Muscle of leg (tissue), 3 donors: ENCODE measurements at regions not wholly inside any gene's neighbourhood (a gene's known extent, or its start where the extent isn't known, plus 50 kb on each side); places are given as distances from the start of the nearest gene placed in this dataset.

Source experiments
- DNase-seq: peaks from one replicate; pipeline ENCODE4 v3.0.0; 2013
- H3K27ac ChIP-seq: one replicate; pipeline ENCODE4 v1.5.1; 2013; ENCODE audit warnings: mild to moderate bottlenecking, low read length, control low read depth
- H3K27me3 ChIP-seq: one replicate; pipeline ENCODE4 v1.6.1; 2013; ENCODE audit warnings: low read length; ENCODE audit not compliant: control insufficient read depth, insufficient read depth
- H3K36me3 ChIP-seq: one replicate; pipeline ENCODE4 v1.6.1; 2013; ENCODE audit warnings: low read length; ENCODE audit not compliant: control insufficient read depth, insufficient read depth
- H3K4me1 ChIP-seq: one replicate; pipeline ENCODE4 v1.6.1; 2013; ENCODE audit warnings: low read length; ENCODE audit not compliant: control insufficient read depth, insufficient read depth
- H3K4me3 ChIP-seq: one replicate; pipeline ENCODE4 v1.5.1; 2013; ENCODE audit warnings: low read length, control low read depth
- H3K9me3 ChIP-seq: replicated peaks from 2 replicates; pipeline ENCODE4 v1.6.1; 2013; ENCODE audit warnings: low read depth, low read length; ENCODE audit not compliant: control insufficient read depth
- WGBS: methylation state at CpG from one replicate; pipeline ENCODE4 v1.1.5; 2013; ENCODE audit warnings: missing lambda C conversion rate; ENCODE audit not compliant: insufficient coverage; 5-methylcytosine and 5-hydroxymethylcytosine counted together

DNA sequence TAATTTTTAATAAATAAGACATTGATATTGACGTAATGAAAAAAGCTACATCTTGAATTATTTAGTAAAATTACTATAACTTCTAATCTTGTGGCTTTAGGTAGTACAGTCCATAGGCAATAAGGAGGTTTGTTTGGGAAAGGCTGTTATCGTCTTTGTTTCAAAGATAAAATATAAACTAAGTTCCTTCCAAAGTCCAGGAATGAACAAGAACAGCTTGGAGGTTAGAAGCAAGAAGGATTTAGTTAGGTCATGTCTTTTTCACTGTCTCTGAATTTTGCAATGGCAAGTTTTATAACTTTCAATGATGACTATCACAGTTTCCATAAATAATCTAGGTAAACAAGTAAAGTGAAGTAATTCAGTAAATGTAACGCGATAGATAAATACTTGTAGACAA is 106.9 kb upstream of the OLFM3 start:
- no peak for DNase-seq
- H3K4me3 ChIP-seq: no peak overlapping the region
- no peak overlapping the region for H3K27ac ChIP-seq
- WGBS: no CpG with 5 or more reads among the region's 4 CpGs
- H3K9me3 ChIP-seq: no peaks in the 10 kb centered on the region
- H3K27me3 ChIP-seq: no peaks in the 10 kb centered on the region
- H3K36me3 ChIP-seq: no peaks in the 10 kb centered on the region
- H3K4me1 ChIP-seq: no peaks in the 10 kb centered on the region

- Histone ChIP-seq H3K27ac (no peak overlapping the region), H3K4me3 (no peak overlapping the region), H3K36me3 (no peaks in the 10 kb centered on the region), H3K27me3 (no peaks in the 10 kb centered on the region), H3K4me1 (no peaks in the 10 kb centered on the region), H3K9me3 (no peaks in the 10 kb centered on the region)
- 83% methylated on average over 3 of the region's 3 CpGs for WGBS
- no peak for DNase-seq
These were observed 105.6 kb upstream of the OLFM3 start for GRCh38 chr1:102102276-102102780.

DNA sequence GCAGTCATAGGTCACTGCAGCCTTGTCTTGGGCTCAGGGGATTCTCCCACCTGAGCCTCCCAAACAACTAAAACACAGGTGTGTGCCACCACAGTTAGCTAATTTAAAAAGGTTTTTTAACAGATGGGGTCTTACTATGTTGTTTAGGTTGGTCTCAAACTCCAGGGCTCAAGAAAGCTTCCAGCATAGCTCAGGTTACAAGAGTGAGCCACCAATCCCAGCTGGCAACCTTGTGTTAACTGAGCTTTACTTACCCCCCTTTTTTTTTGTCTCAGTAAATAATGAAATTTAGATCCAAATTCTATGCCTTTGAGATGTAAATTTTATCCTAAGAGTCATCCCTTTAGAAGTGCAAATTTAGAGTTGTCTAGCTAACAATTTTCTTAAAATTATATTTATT is 103.9 kb upstream of the OLFM3 start:
- Histone ChIP-seq H3K27ac (no peak overlapping the region), H3K36me3 (no peaks in the 10 kb centered on the region), H3K9me3 (no peaks in the 10 kb centered on the region), H3K27me3 (no peaks in the 10 kb centered on the region), H3K4me3 (no peak overlapping the region), H3K4me1 (no peaks in the 10 kb centered on the region)
- no peak for DNase-seq

- 90% methylated on average over 2 of the region's 4 CpGs for WGBS
- H3K9me3 ChIP-seq: no peaks in the 10 kb centered on the region
- H3K4me1 ChIP-seq: no peaks in the 10 kb centered on the region
- H3K4me3 ChIP-seq: no peak overlapping the region
- H3K27ac ChIP-seq: no peak overlapping the region
- DNase-seq: no peak
- no peaks in the 10 kb centered on the region for H3K27me3 ChIP-seq
- H3K36me3 ChIP-seq: no peaks in the 10 kb centered on the region
These were observed 103.2 kb upstream of the OLFM3 start for GRCh38 chr1:102099916-102100315.

DNA sequence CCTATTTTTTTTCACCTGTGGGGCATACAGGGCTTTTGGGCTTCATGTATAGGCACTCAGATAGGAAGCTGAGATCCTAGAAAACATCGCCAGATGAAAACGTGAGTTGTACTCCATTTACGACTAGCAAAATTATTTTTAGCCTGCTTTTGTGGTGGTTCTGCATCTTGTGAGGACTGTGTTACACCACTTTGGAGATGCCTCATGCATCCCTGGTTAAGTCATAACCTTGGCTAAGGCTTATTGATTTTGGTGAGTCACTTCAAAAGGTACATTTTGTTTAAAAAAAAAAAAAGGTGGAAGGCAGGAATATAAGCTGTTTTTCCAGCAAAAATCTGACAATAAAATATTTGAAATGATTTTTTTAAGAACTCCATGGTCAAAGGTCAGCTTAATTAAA is 101.8 kb upstream of the OLFM3 start:
- Histone ChIP-seq H3K27ac (no peak overlapping the region), H3K4me1 (no peaks in the 10 kb centered on the region), H3K4me3 (no peak overlapping the region), H3K36me3 (no peaks in the 10 kb centered on the region), H3K27me3 (no peaks in the 10 kb centered on the region), H3K9me3 (no peaks in the 10 kb centered on the region)
- DNase-seq: no peak
- 80% methylated on average over 2 of the region's 3 CpGs for WGBS

- no peaks in the 10 kb centered on the region for H3K27me3 ChIP-seq
- no peaks in the 10 kb centered on the region for H3K4me1 ChIP-seq
- H3K9me3 ChIP-seq: no peaks in the 10 kb centered on the region
- H3K36me3 ChIP-seq: no peaks in the 10 kb centered on the region
- WGBS: no CpG with 5 or more reads among the region's 4 CpGs
- no peak for DNase-seq
- no peak overlapping the region for H3K4me3 ChIP-seq
- no peak overlapping the region for H3K27ac ChIP-seq
These were observed 101.4 kb upstream of the OLFM3 start for GRCh38 chr1:102098081-102098480.

DNA sequence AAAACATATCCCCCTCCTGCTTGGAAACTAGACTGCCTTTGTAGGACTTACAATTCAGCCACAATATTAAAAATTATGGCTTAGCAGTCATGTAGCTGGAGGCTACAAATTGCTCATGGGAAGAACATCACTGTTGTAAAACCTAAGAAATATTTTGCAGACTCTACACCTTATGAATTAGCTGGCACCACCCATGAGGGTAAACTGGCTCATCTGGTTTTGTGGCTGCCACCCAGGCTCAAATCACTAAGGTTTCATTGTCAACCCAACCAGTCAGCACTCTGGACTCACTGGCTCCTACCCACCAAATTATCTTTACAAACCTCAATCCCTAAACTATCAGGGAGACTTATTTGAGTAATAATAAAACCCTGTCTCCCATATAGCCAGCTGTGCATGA is 100.7 kb upstream of the OLFM3 start:
- H3K4me1 ChIP-seq: no peaks in the 10 kb centered on the region
- no peaks in the 10 kb centered on the region for H3K27me3 ChIP-seq
- H3K36me3 ChIP-seq: no peaks in the 10 kb centered on the region
- H3K4me3 ChIP-seq: no peak overlapping the region
- no peak overlapping the region for H3K27ac ChIP-seq
- DNase-seq: no peak
- peaks cover 2% of the 10 kb centered on the region for H3K9me3 ChIP-seq

DNA sequence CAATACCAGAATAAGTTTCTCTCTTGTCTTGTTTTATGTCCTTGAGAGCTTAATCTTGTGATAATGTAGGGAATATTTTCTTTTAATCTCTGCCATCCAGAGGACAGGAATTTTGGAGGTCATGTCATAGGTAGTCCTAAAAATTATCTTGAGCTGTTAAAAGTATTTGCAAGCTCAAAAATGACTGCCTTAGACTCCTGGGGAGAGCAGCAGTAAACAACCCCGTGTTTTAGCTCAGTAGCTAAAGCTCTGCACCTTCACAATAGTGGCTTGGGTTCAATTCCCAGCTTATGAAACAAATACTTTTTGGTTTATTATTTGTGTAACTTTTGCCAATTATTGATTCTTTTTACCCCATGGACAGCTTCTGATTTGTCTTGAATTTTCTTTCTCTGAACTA is 99.4 kb upstream of the OLFM3 start:
- no peak overlapping the region for H3K4me3 ChIP-seq
- no CpG with 5 or more reads among the region's 1 CpG for WGBS
- H3K36me3 ChIP-seq: no peaks in the 10 kb centered on the region
- no peak for DNase-seq
- H3K9me3 ChIP-seq: peaks cover 2% of the 10 kb centered on the region
- H3K27ac ChIP-seq: no peak overlapping the region
- no peaks in the 10 kb centered on the region for H3K4me1 ChIP-seq
- H3K27me3 ChIP-seq: no peaks in the 10 kb centered on the region

GRCh38 chr1:102089791-102090190 is 93.1 kb upstream of the OLFM3 start:
- no peak overlapping the region for H3K4me3 ChIP-seq
- WGBS: no CpG with 5 or more reads among the region's 1 CpG

DNA sequence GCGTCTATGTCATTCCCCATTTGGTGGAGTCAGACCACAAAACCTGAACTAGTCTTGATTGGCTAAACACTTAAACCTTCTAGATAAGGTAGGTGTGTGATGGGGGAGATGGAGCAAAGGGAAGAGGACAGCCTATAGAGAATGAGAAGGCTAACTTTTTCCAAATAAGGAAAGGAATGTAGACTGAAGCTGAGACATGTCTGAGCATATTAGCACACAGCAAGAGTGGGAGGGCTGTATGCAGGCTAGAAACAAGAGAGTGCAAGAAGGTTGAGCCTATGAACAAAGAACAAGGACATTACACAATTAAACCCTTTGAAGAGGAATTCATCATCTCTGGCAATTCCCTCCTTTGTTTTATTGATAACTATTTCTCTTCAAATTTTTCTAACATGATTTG is 89.2 kb upstream of the OLFM3 start:
- Histone ChIP-seq H3K4me3 (no peak overlapping the region), H3K4me1 (no peaks in the 10 kb centered on the region), H3K27me3 (no peaks in the 10 kb centered on the region), H3K9me3 (peaks cover 5% of the 10 kb centered on the region), H3K36me3 (no peaks in the 10 kb centered on the region), H3K27ac (no peak overlapping the region)
- DNase-seq: no peak
- no CpG with 5 or more reads among the region's 1 CpG for WGBS

More at GRCh38 chr1:102089791-102090190, 93.1 kb upstream of the OLFM3 start:
- no peaks in the 10 kb centered on the region for H3K36me3 ChIP-seq
- H3K9me3 ChIP-seq: peaks cover 7% of the 10 kb centered on the region
- DNase-seq: no peak
- no peaks in the 10 kb centered on the region for H3K4me1 ChIP-seq
- no peak overlapping the region for H3K27ac ChIP-seq
- no peaks in the 10 kb centered on the region for H3K27me3 ChIP-seq

- Histone ChIP-seq H3K36me3 (no peaks in the 10 kb centered on the region), H3K4me3 (no peak overlapping the region), H3K27me3 (no peaks in the 10 kb centered on the region), H3K27ac (no peak overlapping the region), H3K9me3 (peaks cover 7% of the 10 kb centered on the region), H3K4me1 (no peaks in the 10 kb centered on the region)
- DNase-seq: no peak
- no CpG with 5 or more reads among the region's 1 CpG for WGBS
These were observed 88.2 kb upstream of the OLFM3 start for GRCh38 chr1:102084771-102085535.
